ENCODE measurements at regions not wholly inside any gene's neighbourhood (a gene's known extent, or its start where the extent isn't known, plus 50 kb on each side); places are given as distances from the start of the nearest gene placed in this dataset.

- DNase-seq (no peak), ATAC-seq (ENCODE audit: insufficient read depth, low FRiP score) (no peak)
- no peaks in the 10 kb centered on the region for H3K9me3 ChIP-seq (ENCODE audit: control insufficient read depth in 4 of 4, insufficient read depth in 3 of 4, low read length in 3 of 4)
- WGBS, 2 donors = 85 to 89% methylated on average over 2 of the region's 2 CpGs
- H3K4me1 ChIP-seq (ENCODE audit: control insufficient read depth in 5 of 5, insufficient read depth in 5 of 5, low read length in 5 of 5) = no peaks in the 10 kb centered on the region
- H3K27ac ChIP-seq (ENCODE audit: low read depth in 1 of 2, low read length in 1 of 2) = no peak overlapping the region
- H3K36me3 ChIP-seq (ENCODE audit: control insufficient read depth in 4 of 4, insufficient read depth in 4 of 4, low read length in 4 of 4) = no peaks in the 10 kb centered on the region
- TF ChIP-seq CTCF (IDR thresholded peaks at IDR 0.05; ENCODE audit: control extremely low read depth, extremely low read depth) = no peak
- H3K9ac ChIP-seq (ENCODE audit: insufficient read depth in 1 of 2, low read length in 2 of 2) = no peak overlapping the region
- H3K4me3 ChIP-seq = no peak overlapping the region
- H3K27me3 ChIP-seq (ENCODE audit: control insufficient read depth in 3 of 3, insufficient read depth in 3 of 3, low read length in 2 of 3) = no peaks in the 10 kb centered on the region
Measured at GRCh38 chr21:15559660-15560059, 170.1 kb upstream of the USP25 start.

GRCh38 chr21:15560383-15561056 is 169.3 kb upstream of the USP25 start:
- no peak for DNase-seq
- 84 to 89% methylated on average over 6 of the region's 6 CpGs for WGBS, 2 donors
- no peaks in the 10 kb centered on the region for H3K27me3 ChIP-seq (ENCODE audit: control insufficient read depth in 3 of 3, insufficient read depth in 3 of 3, low read length in 2 of 3)
- no peak overlapping the region for H3K27ac ChIP-seq (ENCODE audit: low read depth in 1 of 2, low read length in 1 of 2)
- no peaks in the 10 kb centered on the region for H3K9me3 ChIP-seq (ENCODE audit: control insufficient read depth in 4 of 4, insufficient read depth in 3 of 4, low read length in 3 of 4)
- ATAC-seq (ENCODE audit: insufficient read depth, low FRiP score) = no peak
- no peak overlapping the region for H3K4me3 ChIP-seq
- no peaks in the 10 kb centered on the region for H3K36me3 ChIP-seq (ENCODE audit: control insufficient read depth in 4 of 4, insufficient read depth in 4 of 4, low read length in 4 of 4)
- no peak for TF ChIP-seq CTCF (IDR thresholded peaks at IDR 0.05; ENCODE audit: control extremely low read depth, extremely low read depth)
- H3K4me1 ChIP-seq (ENCODE audit: control insufficient read depth in 5 of 5, insufficient read depth in 5 of 5, low read length in 5 of 5) = no peaks in the 10 kb centered on the region
- no peak overlapping the region for H3K9ac ChIP-seq (ENCODE audit: insufficient read depth in 1 of 2, low read length in 2 of 2)

GRCh38 chr21:15562748-15563147 is 167.0 kb upstream of the USP25 start:
- H3K36me3 ChIP-seq (ENCODE audit: control insufficient read depth in 4 of 4, insufficient read depth in 4 of 4, low read length in 4 of 4) = no peaks in the 10 kb centered on the region
- TF ChIP-seq CTCF (IDR thresholded peaks at IDR 0.05; ENCODE audit: control extremely low read depth, extremely low read depth) = no peak
- H3K9me3 ChIP-seq (ENCODE audit: control insufficient read depth in 4 of 4, insufficient read depth in 3 of 4, low read length in 3 of 4) = no peaks in the 10 kb centered on the region
- DNase-seq (no peak), ATAC-seq (ENCODE audit: insufficient read depth, low FRiP score) (no peak)
- H3K9ac ChIP-seq (ENCODE audit: insufficient read depth in 1 of 2, low read length in 2 of 2) = no peak overlapping the region
- no peak overlapping the region for H3K4me3 ChIP-seq
- H3K27me3 ChIP-seq (ENCODE audit: control insufficient read depth in 3 of 3, insufficient read depth in 3 of 3, low read length in 2 of 3) = no peaks in the 10 kb centered on the region
- H3K27ac ChIP-seq (ENCODE audit: low read depth in 1 of 2, low read length in 1 of 2) = no peak overlapping the region
- no peaks in the 10 kb centered on the region for H3K4me1 ChIP-seq (ENCODE audit: control insufficient read depth in 5 of 5, insufficient read depth in 5 of 5, low read length in 5 of 5)

- Histone ChIP-seq H3K4me1 (ENCODE audit: control insufficient read depth in 5 of 5, insufficient read depth in 5 of 5, low read length in 5 of 5) (no peaks in the 10 kb centered on the region), H3K9ac (ENCODE audit: insufficient read depth in 1 of 2, low read length in 2 of 2) (no peak overlapping the region), H3K9me3 (ENCODE audit: control insufficient read depth in 4 of 4, insufficient read depth in 3 of 4, low read length in 3 of 4) (no peaks in the 10 kb centered on the region), H3K36me3 (ENCODE audit: control insufficient read depth in 4 of 4, insufficient read depth in 4 of 4, low read length in 4 of 4) (no peaks in the 10 kb centered on the region), H3K27me3 (ENCODE audit: control insufficient read depth in 3 of 3, insufficient read depth in 3 of 3, low read length in 2 of 3) (no peaks in the 10 kb centered on the region), H3K4me3 (no peak overlapping the region), H3K27ac (ENCODE audit: low read depth in 1 of 2, low read length in 1 of 2) (no peak overlapping the region)
- DNase-seq (peak in 2 of 3 donors; percentile 16 to 63), ATAC-seq (ENCODE audit: insufficient read depth, low FRiP score) (peak; percentile 78)
- 30 to 69% methylated on average over 4 of the region's 4 CpGs for WGBS, 2 donors
- no peak for TF ChIP-seq CTCF (IDR thresholded peaks at IDR 0.05; ENCODE audit: control extremely low read depth, extremely low read depth)
Measured at GRCh38 chr21:15564907-15565306, 164.9 kb upstream of the USP25 start.

Measured in lung (tissue), 11 donors.